SK-N-SH treated with all-trans-retinoic acid at 6 μM for 48 hours (cell line): ENCODE measurements at regions not wholly inside any gene's neighbourhood (a gene's known extent, or its start where the extent isn't known, plus 50 kb on each side); places are given as distances from the start of the nearest gene placed in this dataset.

ENCODE experiments used
- ATAC-seq: fragments of 200-7000 bp; cut with Tn5 transposase; 3 replicates; pipeline ENCODE4 v1.9.1; 2020; ENCODE audit warnings: mild to moderate bottlenecking, moderate library complexity
- ARNTL ChIP-seq: fragments of 450-650 bp; formaldehyde crosslinking; IDR thresholded peaks from 2 replicates; pipeline ENCODE4 v1.5.0; 2020; ENCODE audit warnings: low read depth, mild to moderate bottlenecking, moderate library complexity, borderline replicate concordance
- CREB5 ChIP-seq: fragments of 250-450 bp; sonication (Bioruptor Pico); IDR thresholded peaks from 2 replicates; pipeline ENCODE4 v1.5.1; 2020; ENCODE audit warnings: low read depth, mild to moderate bottlenecking, moderate library complexity
- CSDC2 ChIP-seq: fragments of 250-450 bp; sonication (Bioruptor Pico); IDR thresholded peaks from 2 replicates; pipeline ENCODE4 v1.5.0; 2020; ENCODE audit warnings: mild to moderate bottlenecking, moderate library complexity
- CSRNP3 ChIP-seq: fragments of 250-450 bp; sonication (Bioruptor Pico); IDR thresholded peaks from 2 replicates; pipeline ENCODE4 v1.5.1; 2021; ENCODE audit warnings: mild to moderate bottlenecking, moderate library complexity
- ESRRG ChIP-seq: fragments of 250-450 bp; sonication (Bioruptor Pico); IDR thresholded peaks from 2 replicates; pipeline ENCODE4 v1.6.1; 2021; ENCODE audit warnings: mild to moderate bottlenecking
- GLIS3 ChIP-seq: fragments of 250-450 bp; sonication (Bioruptor Pico); IDR thresholded peaks from 2 replicates; pipeline ENCODE4 v1.5.0; 2020; ENCODE audit warnings: mild to moderate bottlenecking, moderate library complexity
- ISL1 ChIP-seq: fragments of 250-450 bp; sonication (Bioruptor Pico); IDR thresholded peaks from 2 replicates; pipeline ENCODE4 v2.1.2; 2022; ENCODE audit warnings: mild to moderate bottlenecking, moderate library complexity
- OSR1 ChIP-seq: fragments of 250-450 bp; sonication (Bioruptor Pico); IDR thresholded peaks from 2 replicates; pipeline ENCODE4 v1.8.0; 2022; ENCODE audit warnings: moderate library complexity, mild to moderate bottlenecking, inconsistent platforms
- PATZ1 ChIP-seq: fragments of 250-450 bp; sonication (Bioruptor Pico); IDR thresholded peaks from 2 replicates; pipeline ENCODE4 v1.8.0; 2020; ENCODE audit warnings: mild to moderate bottlenecking, moderate library complexity, borderline replicate concordance
- POU6F1 ChIP-seq: fragments of 250-450 bp; sonication (Bioruptor Pico); IDR thresholded peaks from 2 replicates; pipeline ENCODE4 v1.8.0; 2021; ENCODE audit warnings: low read depth, mild to moderate bottlenecking, moderate library complexity, borderline replicate concordance
- PPARA ChIP-seq: fragments of 250-450 bp; sonication (Bioruptor Pico); IDR thresholded peaks from 2 replicates; pipeline ENCODE4 v1.5.0; 2020; ENCODE audit warnings: mild to moderate bottlenecking, borderline replicate concordance
- RARB ChIP-seq: fragments of 250-450 bp; sonication (Bioruptor Pico); IDR thresholded peaks from 2 replicates; pipeline ENCODE4 v1.8.0; 2021; ENCODE audit warnings: mild to moderate bottlenecking, moderate library complexity
- SNAI2 ChIP-seq: fragments of 250-450 bp; sonication (Bioruptor Pico); IDR thresholded peaks from 2 replicates; pipeline ENCODE4 v1.5.0; 2020; ENCODE audit warnings: mild to moderate bottlenecking, moderate library complexity
- TOX ChIP-seq: fragments of 250-450 bp; sonication (Bioruptor Pico); IDR thresholded peaks from 2 replicates; pipeline ENCODE4 v1.8.0; 2021; ENCODE audit warnings: mild to moderate bottlenecking, moderate library complexity, borderline replicate concordance
- ZC3H10 ChIP-seq: fragments of 250-450 bp; sonication (Bioruptor Pico); IDR thresholded peaks from 2 replicates; pipeline ENCODE4 v1.5.1; 2021; ENCODE audit warnings: mild to moderate bottlenecking, moderate library complexity
- ZFP3 ChIP-seq: fragments of 250-450 bp; sonication (Bioruptor Pico); IDR thresholded peaks from 2 replicates; pipeline ENCODE4 v1.5.0; 2020; ENCODE audit warnings: mild to moderate bottlenecking, moderate library complexity
- ZNF565 ChIP-seq: fragments of 450-650 bp; formaldehyde crosslinking; conservative IDR thresholded peaks from 2 replicates; pipeline ENCODE4 v1.5.0; 2020; ENCODE audit warnings: low read depth, mild to moderate bottlenecking, moderate library complexity
- ZNF70 ChIP-seq: fragments of 450-650 bp; formaldehyde crosslinking; IDR thresholded peaks from 2 replicates; pipeline ENCODE4 v1.5.0; 2020; ENCODE audit warnings: mild to moderate bottlenecking, moderate library complexity
- ZNF8 ChIP-seq: fragments of 450-650 bp; formaldehyde crosslinking; IDR thresholded peaks from 2 replicates; pipeline ENCODE4 v1.5.0; 2020; ENCODE audit warnings: mild to moderate bottlenecking, moderate library complexity
- TF ChIP-seq, protein P1 (sequence below): fragments of 250-450 bp; sonication (Bioruptor Pico); IDR thresholded peaks from 2 replicates; pipeline ENCODE4 v1.5.0; 2020; ENCODE audit warnings: mild to moderate bottlenecking, moderate library complexity

DNA sequence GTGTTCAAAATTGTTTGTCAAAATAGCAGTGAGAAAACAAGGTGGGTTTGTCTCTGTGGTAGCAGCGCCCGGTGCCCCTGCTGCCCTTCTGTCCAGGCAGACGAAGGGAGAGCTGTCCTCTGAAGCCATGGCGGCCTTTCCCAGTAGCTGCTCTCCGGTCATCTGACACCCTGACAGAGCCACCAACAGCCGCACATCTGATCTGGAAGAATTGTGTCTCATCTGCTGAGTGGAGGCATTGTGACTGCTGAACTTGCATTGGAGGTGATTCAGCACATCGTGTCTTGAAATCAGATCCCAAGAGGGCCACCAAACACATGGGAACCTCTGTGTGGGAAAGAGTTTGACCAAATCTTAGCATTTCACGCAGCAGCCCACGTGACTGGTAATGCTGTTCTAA is 337.6 kb upstream of the IRX1 start:
- TF ChIP-seq CSDC2 (CRISPR knock-in tag) (no peak), RARB (CRISPR knock-in tag) (no peak), SNAI2 (CRISPR knock-in tag) (no peak), ESRRG (CRISPR knock-in tag) (no peak), POU6F1 (CRISPR knock-in tag) (no peak), ZFP3 (CRISPR knock-in tag) (no peak), PPARA (CRISPR knock-in tag) (no peak), ZC3H10 (CRISPR knock-in tag) (no peak), CSRNP3 (CRISPR knock-in tag) (no peak), TOX (no peak), ZNF70 (CRISPR knock-in tag) (no peak)
- TF ChIP-seq, protein P1, sequence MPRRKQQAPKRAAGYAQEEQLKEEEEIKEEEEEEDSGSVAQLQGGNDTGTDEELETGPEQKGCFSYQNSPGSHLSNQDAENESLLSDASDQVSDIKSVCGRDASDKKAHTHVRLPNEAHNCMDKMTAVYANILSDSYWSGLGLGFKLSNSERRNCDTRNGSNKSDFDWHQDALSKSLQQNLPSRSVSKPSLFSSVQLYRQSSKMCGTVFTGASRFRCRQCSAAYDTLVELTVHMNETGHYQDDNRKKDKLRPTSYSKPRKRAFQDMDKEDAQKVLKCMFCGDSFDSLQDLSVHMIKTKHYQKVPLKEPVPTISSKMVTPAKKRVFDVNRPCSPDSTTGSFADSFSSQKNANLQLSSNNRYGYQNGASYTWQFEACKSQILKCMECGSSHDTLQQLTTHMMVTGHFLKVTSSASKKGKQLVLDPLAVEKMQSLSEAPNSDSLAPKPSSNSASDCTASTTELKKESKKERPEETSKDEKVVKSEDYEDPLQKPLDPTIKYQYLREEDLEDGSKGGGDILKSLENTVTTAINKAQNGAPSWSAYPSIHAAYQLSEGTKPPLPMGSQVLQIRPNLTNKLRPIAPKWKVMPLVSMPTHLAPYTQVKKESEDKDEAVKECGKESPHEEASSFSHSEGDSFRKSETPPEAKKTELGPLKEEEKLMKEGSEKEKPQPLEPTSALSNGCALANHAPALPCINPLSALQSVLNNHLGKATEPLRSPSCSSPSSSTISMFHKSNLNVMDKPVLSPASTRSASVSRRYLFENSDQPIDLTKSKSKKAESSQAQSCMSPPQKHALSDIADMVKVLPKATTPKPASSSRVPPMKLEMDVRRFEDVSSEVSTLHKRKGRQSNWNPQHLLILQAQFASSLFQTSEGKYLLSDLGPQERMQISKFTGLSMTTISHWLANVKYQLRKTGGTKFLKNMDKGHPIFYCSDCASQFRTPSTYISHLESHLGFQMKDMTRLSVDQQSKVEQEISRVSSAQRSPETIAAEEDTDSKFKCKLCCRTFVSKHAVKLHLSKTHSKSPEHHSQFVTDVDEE (CRISPR knock-in tag), result no peak
- no peak for ATAC-seq

GRCh38 chr5:3252235-3252634 is 343.4 kb upstream of the IRX1 start:
- no peak for TF ChIP-seq CSDC2 (CRISPR knock-in tag)
- no peak for TF ChIP-seq PATZ1
- no peak for TF ChIP-seq CSRNP3 (CRISPR knock-in tag)
- TF ChIP-seq ZNF565 (CRISPR knock-in tag), result no peak
- TF ChIP-seq PPARA (CRISPR knock-in tag), result no peak
- no peak for TF ChIP-seq ESRRG (CRISPR knock-in tag)
- no peak for TF ChIP-seq SNAI2 (CRISPR knock-in tag)
- TF ChIP-seq ARNTL (CRISPR knock-in tag), result no peak
- no peak for TF ChIP-seq ZC3H10 (CRISPR knock-in tag)
- TF ChIP-seq GLIS3, result no peak
- TF ChIP-seq, protein P1 (CRISPR knock-in tag), result no peak
- TF ChIP-seq ISL1 (CRISPR knock-in tag), result no peak
- no peak for TF ChIP-seq OSR1 (CRISPR knock-in tag)
- TF ChIP-seq TOX, result no peak
- TF ChIP-seq POU6F1 (CRISPR knock-in tag), result no peak
- no peak for TF ChIP-seq ZNF8
- TF ChIP-seq CREB5 (CRISPR knock-in tag), result no peak
- ATAC-seq, result no peak
